ENCODE measurements at regions not wholly inside any gene's neighbourhood (a gene's known extent, or its start where the extent isn't known, plus 50 kb on each side); places are given as distances from the start of the nearest gene placed in this dataset.

GRCh38 chr9:88835772-88836171 lies 155.5 kb upstream of the S1PR3 start:
- no peak for TF ChIP-seq CTCF (IDR thresholded peaks at IDR 0.05; ENCODE audit: insufficient read depth, low read depth, low read length)
- no peak for TF ChIP-seq EZH2 (IDR thresholded peaks at IDR 0.05; ENCODE audit: insufficient read depth, low read length)

Data from astrocyte (in vitro differentiated cells and primary cell).